HG02938 (cell line): ENCODE measurements at regions not wholly inside any gene's neighbourhood (a gene's known extent, or its start where the extent isn't known, plus 50 kb on each side); places are given as distances from the start of the nearest gene placed in this dataset.

ENCODE experiments used
- ATAC-seq: cut with Tn5 transposase; IDR thresholded peaks from one replicate; pipeline ENCODE4 v1.9.1; 2021; ENCODE audit warnings: mild to moderate bottlenecking, moderate library complexity; ENCODE audit not compliant: unreplicated experiment

- ATAC-seq: no peak
Observed at GRCh38 chr5:135207866-135208265, 173.8 kb upstream of the PITX1 start.

- ATAC-seq: no peak
Observed at GRCh38 chr5:135206862-135207261, 172.8 kb upstream of the PITX1 start.

GRCh38 chr5:135205632-135206349 lies 171.8 kb upstream of the PITX1 start:
- no peak for ATAC-seq

- ATAC-seq: no peak
Observed at GRCh38 chr5:135204151-135204600, 170.1 kb upstream of the PITX1 start.

GRCh38 chr5:135203593-135204036 lies 169.6 kb upstream of the PITX1 start:
- ATAC-seq: no peak

GRCh38 chr5:135203019-135203418 lies 169.0 kb upstream of the PITX1 start:
- no peak for ATAC-seq

GRCh38 chr5:135199919-135200318 lies 165.9 kb upstream of the PITX1 start:
- no peak for ATAC-seq

GRCh38 chr5:135196483-135196882 lies 162.5 kb upstream of the PITX1 start:
- no peak for ATAC-seq

GRCh38 chr5:135195270-135195608 lies 161.2 kb upstream of the PITX1 start:
- ATAC-seq: no peak

- no peak for ATAC-seq
Observed at GRCh38 chr5:135194573-135195269, 160.7 kb upstream of the PITX1 start.

GRCh38 chr5:135194126-135194488 lies 160.1 kb upstream of the PITX1 start:
- no peak for ATAC-seq

GRCh38 chr5:135193213-135194125 lies 159.4 kb upstream of the PITX1 start:
- no peak for ATAC-seq

- ATAC-seq: no peak
Observed at GRCh38 chr5:135192351-135192750, 158.3 kb upstream of the PITX1 start.

- ATAC-seq: peak; percentile 75
Observed at GRCh38 chr5:135191084-135191826, 157.2 kb upstream of the PITX1 start.

- no peak for ATAC-seq
Observed at GRCh38 chr5:135190416-135191083, 156.5 kb upstream of the PITX1 start.

- ATAC-seq: no peak
Observed at GRCh38 chr5:135189024-135189423, 155.0 kb upstream of the PITX1 start.

- ATAC-seq: no peak
Observed at GRCh38 chr5:135188233-135188914, 154.3 kb upstream of the PITX1 start.

- no peak for ATAC-seq
Observed at GRCh38 chr5:135186662-135187522, 152.9 kb upstream of the PITX1 start.
